Renal cortex interstitium (tissue), 11 donors: ENCODE measurements at regions not wholly inside any gene's neighbourhood (a gene's known extent, or its start where the extent isn't known, plus 50 kb on each side); places are given as distances from the start of the nearest gene placed in this dataset.

Experiments
- DNase-seq, 11 donors: peaks; one replicate each; pipeline ENCODE4 v3.0.0-alpha.2; 2013; ENCODE audit warnings: low read depth in 9 of 11, low spot score in 4 of 11; ENCODE audit errors: extremely low read depth in 1 of 11

DNA sequence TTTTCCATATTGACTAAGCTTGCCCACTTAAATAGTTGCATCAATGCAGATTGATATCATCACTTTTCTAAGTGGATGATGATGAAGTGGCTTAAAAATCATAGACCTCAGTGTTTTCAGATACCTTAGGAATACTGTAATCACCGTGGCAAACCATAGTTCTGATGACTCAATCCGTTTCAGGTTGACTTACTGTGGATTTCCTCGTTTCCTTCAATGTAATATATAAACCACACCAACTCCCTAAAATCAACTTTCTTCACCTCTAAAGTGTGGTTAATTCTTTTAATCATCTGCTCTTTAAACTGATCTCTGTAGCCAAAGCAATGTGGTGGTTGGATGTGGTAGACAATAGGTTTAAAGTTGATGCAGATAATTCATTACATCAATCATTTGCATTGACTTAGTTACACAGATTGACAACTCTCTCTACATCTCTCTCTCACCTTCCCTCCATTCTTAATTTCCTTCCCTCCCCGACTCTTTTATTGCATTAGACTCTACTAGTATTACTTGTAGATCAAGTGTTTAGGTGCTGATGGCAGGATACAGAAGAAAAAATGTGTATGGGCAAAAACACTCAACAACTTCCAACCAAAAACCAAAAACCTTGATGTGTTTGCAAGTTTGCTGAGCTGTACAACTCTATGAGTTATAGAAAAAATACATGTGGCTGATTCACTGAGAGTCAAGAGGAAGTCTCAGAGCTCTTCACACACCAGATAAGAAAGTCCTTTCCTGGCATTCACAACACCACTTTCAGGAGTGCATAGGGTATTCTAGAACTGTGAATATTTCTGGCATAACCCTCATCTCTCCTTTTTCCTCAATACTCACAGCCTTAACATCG lies 243.5 kb downstream of the NFKBIZ start:
- no peak for DNase-seq

DNA sequence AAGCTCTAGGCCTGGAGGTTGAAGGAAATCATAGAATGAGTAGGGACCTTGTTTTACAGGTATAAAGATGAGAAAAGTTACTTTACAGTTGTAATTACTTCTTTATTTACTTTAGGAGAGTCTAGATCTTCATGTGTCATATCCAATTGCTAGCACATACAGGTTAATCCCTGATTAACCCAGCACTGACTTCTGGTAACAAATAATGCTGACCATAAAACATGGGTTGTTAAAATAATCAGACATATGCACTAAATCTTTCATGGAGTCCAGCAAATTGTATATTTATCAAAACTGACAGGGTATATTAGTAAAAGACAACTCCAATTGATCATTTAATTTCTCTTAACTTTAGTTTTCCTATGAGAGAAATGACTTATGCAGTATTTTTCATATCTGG lies 245.2 kb downstream of the NFKBIZ start:
- DNase-seq: no peak

- no peak for DNase-seq
These were observed 246.1 kb downstream of the NFKBIZ start for GRCh38 chr3:102095383-102095782.

- no peak for DNase-seq
These were observed 246.8 kb downstream of the NFKBIZ start for GRCh38 chr3:102096066-102096465.

GRCh38 chr3:102098130-102098885 lies 249.0 kb downstream of the NFKBIZ start:
- no peak for DNase-seq

GRCh38 chr3:102099913-102100312 lies 250.6 kb downstream of the NFKBIZ start:
- no peak for DNase-seq

GRCh38 chr3:102102394-102102793 lies 253.1 kb downstream of the NFKBIZ start:
- DNase-seq: no peak

GRCh38 chr3:102104033-102104432 lies 254.7 kb downstream of the NFKBIZ start:
- no peak for DNase-seq

- DNase-seq: no peak
These were observed 255.9 kb downstream of the NFKBIZ start for GRCh38 chr3:102105193-102105592.

GRCh38 chr3:102106416-102107097 lies 257.2 kb downstream of the NFKBIZ start:
- no peak for DNase-seq

- DNase-seq: no peak
These were observed 263.5 kb downstream of the NFKBIZ start for GRCh38 chr3:102112704-102113230.

GRCh38 chr3:102113421-102114041 lies 264.2 kb downstream of the NFKBIZ start:
- no peak for DNase-seq

GRCh38 chr3:102114264-102114979 lies 265.1 kb downstream of the NFKBIZ start:
- DNase-seq: no peak

GRCh38 chr3:102122527-102122926 lies 273.2 kb downstream of the NFKBIZ start:
- no peak for DNase-seq

GRCh38 chr3:102123590-102124190 lies 274.4 kb downstream of the NFKBIZ start:
- no peak for DNase-seq

GRCh38 chr3:102124282-102124681 lies 275.0 kb downstream of the NFKBIZ start:
- no peak for DNase-seq

DNA sequence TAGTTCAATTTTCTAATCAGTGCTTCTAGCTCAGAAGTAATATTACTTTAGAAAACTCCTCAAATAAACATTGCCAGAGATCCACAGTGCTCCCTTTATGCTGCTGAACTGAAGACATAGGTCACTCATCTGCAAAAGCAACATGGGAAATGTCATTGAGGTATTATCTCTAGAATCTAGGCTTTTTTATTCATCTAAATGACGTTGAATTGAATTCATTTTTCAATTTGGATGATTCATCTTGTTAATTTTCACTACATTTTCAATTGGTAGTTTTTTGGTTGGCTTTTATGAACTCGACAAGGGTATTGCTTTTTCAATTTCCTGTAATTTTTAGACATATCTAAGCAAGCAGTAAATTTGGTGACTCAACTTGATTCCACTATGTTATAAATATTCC lies 275.4 kb downstream of the NFKBIZ start:
- no peak for DNase-seq
